Lower leg skin (tissue), 4 donors: ENCODE measurements at regions not wholly inside any gene's neighbourhood (a gene's known extent, or its start where the extent isn't known, plus 50 kb on each side); places are given as distances from the start of the nearest gene placed in this dataset.
"Not testable (repeated sequence)": the region's sequence is repeated elsewhere in the genome, so short reads cannot be mapped to it uniquely, and the experiment has no call there.

Experiments used
- DNase-seq, 2 donors: peaks; one replicate each; pipeline ENCODE4 v3.0.0-alpha.2; 2019; ENCODE audit warnings: low spot score in 2 of 2
- H3K4me3 ChIP-seq: fragments of 200-600 bp; sonication (generic); 2 replicates; pipeline ENCODE4 v1.5.1; 2017; ENCODE audit warnings: mild to moderate bottlenecking, low read depth; ENCODE audit not compliant: poor library complexity, severe bottlenecking
- POLR2A ChIP-seq, 2 donors: fragments of 450-650 bp; IDR thresholded peaks; one replicate each; pipeline ENCODE4 v1.6.1; 2016 to 2017; ENCODE audit warnings: antibody characterized with exemption in 2 of 2, mild to moderate bottlenecking in 1 of 2, moderate library complexity in 1 of 2
- WGBS, 2 donors: methylation state at CpG; one replicate each; pipeline ENCODE4 v1.1.5; 2018; 5-methylcytosine and 5-hydroxymethylcytosine counted together
- intact Hi-C: fragments of 100-400 bp; cut with DNase I; formaldehyde crosslinking; loops from one replicate; pipeline ENCODE4 v1.15.0; 2023; ENCODE audit warnings: low total_unique reads
- TF ChIP-seq, protein P1 (sequence below), 3 donors: fragments of 450-650 bp; IDR thresholded peaks; one replicate each; pipeline ENCODE4 v1.5.1; 2016; ENCODE audit warnings: antibody characterized with exemption in 3 of 3, mild to moderate bottlenecking in 3 of 3, moderate library complexity in 2 of 3

DNA sequence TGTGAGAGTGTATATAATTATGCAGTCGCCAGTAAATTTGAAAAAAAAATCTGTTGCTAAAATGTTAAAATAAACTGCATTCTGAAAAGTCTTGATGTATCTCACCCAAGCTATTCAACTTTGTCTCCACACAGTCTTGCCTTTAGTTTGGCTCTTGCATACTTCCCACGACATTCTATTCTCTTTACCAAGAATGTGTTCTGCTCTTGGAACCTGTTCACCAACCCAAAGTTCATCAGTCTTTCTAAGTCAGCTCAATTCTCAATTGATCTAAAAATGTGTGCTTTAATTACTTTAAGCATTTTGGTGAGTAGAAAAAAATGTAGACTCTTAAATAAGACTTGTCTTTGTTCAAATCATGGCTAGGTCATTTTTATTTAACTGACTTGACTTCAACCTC is 657.7 kb upstream of the TBL1XR1 start:
- 85 to 87% methylated on average over 2 of the region's 2 CpGs for WGBS, 2 donors
- DNase-seq = no peak
- intact Hi-C loops = no loop called here
- no peak overlapping the region for H3K4me3 ChIP-seq
- TF ChIP-seq POLR2A (IDR thresholded peaks at IDR 0.05) = no peak
- TF ChIP-seq, protein P1, sequence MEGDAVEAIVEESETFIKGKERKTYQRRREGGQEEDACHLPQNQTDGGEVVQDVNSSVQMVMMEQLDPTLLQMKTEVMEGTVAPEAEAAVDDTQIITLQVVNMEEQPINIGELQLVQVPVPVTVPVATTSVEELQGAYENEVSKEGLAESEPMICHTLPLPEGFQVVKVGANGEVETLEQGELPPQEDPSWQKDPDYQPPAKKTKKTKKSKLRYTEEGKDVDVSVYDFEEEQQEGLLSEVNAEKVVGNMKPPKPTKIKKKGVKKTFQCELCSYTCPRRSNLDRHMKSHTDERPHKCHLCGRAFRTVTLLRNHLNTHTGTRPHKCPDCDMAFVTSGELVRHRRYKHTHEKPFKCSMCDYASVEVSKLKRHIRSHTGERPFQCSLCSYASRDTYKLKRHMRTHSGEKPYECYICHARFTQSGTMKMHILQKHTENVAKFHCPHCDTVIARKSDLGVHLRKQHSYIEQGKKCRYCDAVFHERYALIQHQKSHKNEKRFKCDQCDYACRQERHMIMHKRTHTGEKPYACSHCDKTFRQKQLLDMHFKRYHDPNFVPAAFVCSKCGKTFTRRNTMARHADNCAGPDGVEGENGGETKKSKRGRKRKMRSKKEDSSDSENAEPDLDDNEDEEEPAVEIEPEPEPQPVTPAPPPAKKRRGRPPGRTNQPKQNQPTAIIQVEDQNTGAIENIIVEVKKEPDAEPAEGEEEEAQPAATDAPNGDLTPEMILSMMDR (IDR thresholded peaks at IDR 0.05) = no peak

DNA sequence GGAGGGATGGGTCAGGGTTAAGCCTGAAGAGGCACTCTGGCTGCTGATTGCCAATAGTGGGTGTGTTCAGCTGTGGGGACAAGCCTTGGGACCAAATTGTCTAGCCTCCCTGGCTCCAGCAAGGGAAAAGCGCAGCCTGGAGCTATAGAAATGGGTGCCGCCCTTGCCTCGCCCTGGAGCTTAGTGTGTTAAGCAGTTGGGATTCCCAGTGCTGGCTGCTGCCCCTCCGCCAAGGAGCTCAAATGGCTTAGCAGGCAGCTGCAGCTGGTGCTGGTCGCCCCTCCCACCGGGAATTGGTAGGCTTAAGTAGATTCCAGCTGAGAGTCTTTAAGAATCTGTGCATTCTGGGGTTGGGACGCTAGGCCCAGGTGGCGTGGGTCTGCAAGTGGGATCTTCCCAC is 662.9 kb upstream of the TBL1XR1 start:
- no peak overlapping the region for H3K4me3 ChIP-seq
- intact Hi-C loops = no loop called here
- no peak for TF ChIP-seq POLR2A (IDR thresholded peaks at IDR 0.05)
- TF ChIP-seq, protein P1 (IDR thresholded peaks at IDR 0.05) = no peak
- DNase-seq = no peak
- WGBS, 2 donors = 87 to 88% methylated on average over 8 of the region's 8 CpGs

- TF ChIP-seq, protein P1 (IDR thresholded peaks at IDR 0.05) = no peak
- TF ChIP-seq POLR2A (IDR thresholded peaks at IDR 0.05) = no peak
- intact Hi-C loops = no loop called here
- no peak for DNase-seq
- no peak overlapping the region for H3K4me3 ChIP-seq
Measured at GRCh38 chr3:177862962-177863491, 665.7 kb upstream of the TBL1XR1 start.

DNA sequence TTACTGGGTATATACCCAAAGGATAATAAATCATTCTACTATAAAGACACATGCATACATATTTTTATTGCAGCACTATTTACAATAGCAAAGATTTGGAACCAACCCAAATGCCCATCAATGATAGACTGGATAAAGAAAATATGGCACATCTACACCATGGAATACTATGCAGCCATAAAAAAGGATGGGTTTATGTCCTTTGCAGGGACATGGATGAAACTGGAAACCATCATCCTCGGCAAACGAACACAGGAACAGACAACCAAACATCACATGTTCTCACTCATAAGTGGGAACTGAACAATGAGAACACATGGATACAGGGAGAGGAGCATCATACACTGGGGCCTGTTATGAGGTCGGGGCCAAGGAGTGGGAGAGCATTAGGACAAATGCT is 665.0 kb upstream of the KCNMB2 start:
- H3K4me3 ChIP-seq, DNase-seq, intact Hi-C loops: not testable (repeated sequence)
- 96 to 99% methylated on average over 3 of the region's 3 CpGs for WGBS, 2 donors

DNA sequence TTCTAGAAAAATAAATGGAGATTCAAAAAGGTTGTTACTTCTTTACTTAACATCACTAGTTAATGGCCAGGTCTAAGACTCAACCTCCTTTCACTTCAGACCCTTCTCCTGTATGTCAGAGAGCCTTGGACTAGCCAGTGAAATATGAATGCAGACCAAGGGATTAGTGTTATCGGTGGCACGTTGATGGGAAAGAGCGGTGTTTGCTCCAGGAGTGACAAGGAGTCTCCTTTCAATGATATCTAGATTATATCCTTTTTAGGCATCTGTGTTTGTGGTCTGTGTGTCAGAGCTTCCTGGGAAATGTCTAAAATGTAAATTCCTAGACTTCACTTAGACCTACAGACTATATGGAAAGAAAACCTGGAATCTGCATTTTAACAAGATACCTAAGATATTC is 658.0 kb upstream of the KCNMB2 start:
- no peak for DNase-seq
- no peak overlapping the region for H3K4me3 ChIP-seq
- 87 to 90% methylated on average over 3 of the region's 3 CpGs for WGBS, 2 donors
- no peak for TF ChIP-seq POLR2A (IDR thresholded peaks at IDR 0.05)
- TF ChIP-seq, protein P1 (IDR thresholded peaks at IDR 0.05) = no peak
- intact Hi-C loops = no loop called here

- TF ChIP-seq, protein P1 (IDR thresholded peaks at IDR 0.05) = no peak
- TF ChIP-seq POLR2A (IDR thresholded peaks at IDR 0.05) = no peak
- DNase-seq = no peak
- intact Hi-C loops = no loop called here
- 72 to 74% methylated on average over 4 of the region's 4 CpGs for WGBS, 2 donors
- H3K4me3 ChIP-seq = no peak overlapping the region
Measured at GRCh38 chr3:177878957-177879356, 657.3 kb upstream of the KCNMB2 start.
